ENCODE measurements at regions not wholly inside any gene's neighbourhood (a gene's known extent, or its start where the extent isn't known, plus 50 kb on each side); places are given as distances from the start of the nearest gene placed in this dataset.

DNA sequence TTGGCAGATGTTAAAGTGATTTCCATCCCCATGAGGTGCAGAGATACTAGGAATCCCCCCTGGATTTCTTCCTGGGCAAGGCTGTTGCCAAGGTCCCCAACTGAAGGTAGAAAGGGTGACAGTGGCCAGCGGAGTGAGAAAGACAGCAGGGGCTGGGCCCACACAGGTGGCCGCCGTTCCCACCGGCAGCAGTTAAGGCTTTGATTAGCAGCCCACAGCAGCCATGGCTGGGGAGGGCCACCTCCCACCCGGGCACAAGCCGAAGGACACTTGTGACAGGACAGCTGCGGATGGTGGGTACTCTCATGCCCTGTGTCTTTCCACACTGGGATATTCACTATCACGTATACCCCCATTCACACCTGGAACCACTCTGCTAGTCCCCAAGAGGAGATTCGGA is 63.9 kb upstream of the CDYL start:
- no peak overlapping the region for H3K4me3 ChIP-seq (ENCODE audit: low read depth, low read length)
- DNase-seq (ENCODE audit: low read depth), result no peak
- TF ChIP-seq, protein P1, sequence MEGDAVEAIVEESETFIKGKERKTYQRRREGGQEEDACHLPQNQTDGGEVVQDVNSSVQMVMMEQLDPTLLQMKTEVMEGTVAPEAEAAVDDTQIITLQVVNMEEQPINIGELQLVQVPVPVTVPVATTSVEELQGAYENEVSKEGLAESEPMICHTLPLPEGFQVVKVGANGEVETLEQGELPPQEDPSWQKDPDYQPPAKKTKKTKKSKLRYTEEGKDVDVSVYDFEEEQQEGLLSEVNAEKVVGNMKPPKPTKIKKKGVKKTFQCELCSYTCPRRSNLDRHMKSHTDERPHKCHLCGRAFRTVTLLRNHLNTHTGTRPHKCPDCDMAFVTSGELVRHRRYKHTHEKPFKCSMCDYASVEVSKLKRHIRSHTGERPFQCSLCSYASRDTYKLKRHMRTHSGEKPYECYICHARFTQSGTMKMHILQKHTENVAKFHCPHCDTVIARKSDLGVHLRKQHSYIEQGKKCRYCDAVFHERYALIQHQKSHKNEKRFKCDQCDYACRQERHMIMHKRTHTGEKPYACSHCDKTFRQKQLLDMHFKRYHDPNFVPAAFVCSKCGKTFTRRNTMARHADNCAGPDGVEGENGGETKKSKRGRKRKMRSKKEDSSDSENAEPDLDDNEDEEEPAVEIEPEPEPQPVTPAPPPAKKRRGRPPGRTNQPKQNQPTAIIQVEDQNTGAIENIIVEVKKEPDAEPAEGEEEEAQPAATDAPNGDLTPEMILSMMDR (IDR thresholded peaks at IDR 0.05; ENCODE audit: insufficient read depth, low read depth, low read length, missing control alignments), result no peak

DNA sequence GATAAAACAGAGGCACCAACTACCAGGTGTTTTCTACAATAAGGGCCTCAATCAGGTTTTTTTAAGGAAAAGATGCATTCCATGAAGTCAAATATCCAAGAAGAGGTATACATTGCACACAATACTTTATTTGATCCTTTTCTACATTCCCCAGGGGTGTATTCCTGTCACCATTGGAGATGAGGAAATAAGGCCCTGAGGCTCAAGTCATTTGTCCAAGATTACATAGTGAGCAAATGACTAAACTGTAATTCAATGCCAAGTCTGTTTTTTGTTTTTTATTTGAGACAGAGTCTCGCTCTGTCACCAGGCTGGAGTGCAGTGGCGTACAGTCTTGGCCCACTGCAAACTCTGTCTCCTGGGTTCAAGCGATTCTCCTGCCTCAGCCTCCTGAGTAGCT is 69.2 kb upstream of the CDYL start:
- no peak overlapping the region for H3K4me3 ChIP-seq (ENCODE audit: low read depth, low read length)
- TF ChIP-seq, protein P1 (IDR thresholded peaks at IDR 0.05; ENCODE audit: insufficient read depth, low read depth, low read length, missing control alignments), result no peak
- DNase-seq (ENCODE audit: low read depth), result no peak

DNA sequence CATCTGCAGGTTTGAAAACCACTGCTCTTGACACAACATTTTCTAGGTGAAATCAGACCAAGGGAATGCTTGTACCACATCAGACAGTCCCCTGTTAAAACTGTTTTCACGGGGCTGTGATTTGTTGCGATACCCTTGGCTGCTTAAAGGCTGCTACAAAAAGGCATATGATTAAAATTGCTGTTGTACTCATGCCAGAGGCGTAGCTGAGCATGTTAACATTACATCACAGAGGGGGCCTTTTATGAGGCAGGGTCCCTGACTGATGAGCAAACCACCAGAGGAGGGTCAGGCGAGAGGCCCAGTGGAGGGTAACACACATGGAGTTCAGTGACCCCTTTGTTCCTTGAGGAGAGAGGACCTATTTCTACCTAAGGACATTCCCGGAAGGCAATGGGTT is 70.4 kb upstream of the CDYL start:
- DNase-seq (ENCODE audit: low read depth), result no peak
- H3K4me3 ChIP-seq (ENCODE audit: low read depth, low read length), result no peak overlapping the region
- TF ChIP-seq, protein P1 (IDR thresholded peaks at IDR 0.05; ENCODE audit: insufficient read depth, low read depth, low read length, missing control alignments), result no peak

DNA sequence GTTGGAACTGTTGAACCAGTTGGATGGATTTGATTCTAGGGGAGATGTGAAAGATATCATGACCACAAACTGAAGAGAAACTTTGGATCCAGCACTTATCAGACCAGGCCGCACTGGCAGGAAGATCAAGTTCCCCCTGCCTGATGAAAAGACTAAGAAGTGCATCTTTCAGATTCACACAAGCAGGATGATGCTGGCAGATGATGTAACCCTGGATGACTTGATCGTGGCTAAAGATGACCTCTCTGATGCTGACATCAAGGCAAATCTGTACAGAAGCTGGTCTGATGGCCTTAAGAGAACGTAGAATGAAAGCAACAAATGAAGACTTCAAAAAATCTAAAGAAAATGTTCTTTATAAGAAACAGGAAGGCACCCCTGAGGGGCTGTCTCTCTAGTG is 72.8 kb upstream of the CDYL start:
- TF ChIP-seq, protein P1 (IDR thresholded peaks at IDR 0.05; ENCODE audit: insufficient read depth, low read depth, low read length, missing control alignments), result no peak
- no peak for DNase-seq (ENCODE audit: low read depth)
- H3K4me3 ChIP-seq (ENCODE audit: low read depth, low read length), result no peak overlapping the region

DNA sequence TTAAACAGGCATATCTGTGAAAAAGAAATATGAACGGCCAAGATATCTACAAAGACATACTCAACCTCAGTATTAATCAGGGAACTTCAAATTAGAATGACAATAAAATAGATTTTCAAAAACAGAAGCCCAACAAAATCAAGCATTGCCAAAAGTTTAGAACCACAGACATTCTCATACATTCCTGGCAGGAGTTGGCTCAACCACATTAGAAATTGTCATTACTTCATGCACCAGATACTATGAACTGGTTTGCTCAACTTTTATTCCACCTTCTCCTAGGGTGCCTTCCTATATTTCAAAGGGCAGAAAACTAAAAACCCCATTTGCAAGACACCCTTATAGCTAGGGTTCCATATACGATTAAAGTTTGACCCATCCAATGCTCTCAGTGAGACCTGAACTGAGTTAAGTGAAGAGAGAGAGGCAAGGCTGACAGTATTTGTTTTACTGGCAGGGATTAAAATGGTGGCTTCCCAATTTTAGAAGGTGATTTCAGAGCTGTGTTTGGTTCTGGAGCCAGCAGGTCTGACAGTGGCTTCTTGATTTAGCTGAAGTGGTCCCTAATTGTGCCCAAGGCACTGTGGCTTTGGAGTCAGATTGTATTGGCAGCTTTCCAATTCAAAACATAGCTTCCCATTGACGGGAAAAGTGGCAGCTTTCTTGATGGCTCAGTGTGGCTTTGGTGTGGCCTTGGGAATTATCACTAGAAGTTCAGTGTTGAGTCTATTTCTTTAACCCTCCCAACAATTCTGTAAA is 77.1 kb upstream of the CDYL start:
- DNase-seq (ENCODE audit: low read depth), result no peak
- H3K4me3 ChIP-seq (ENCODE audit: low read depth, low read length), result no peak overlapping the region
- TF ChIP-seq, protein P1 (IDR thresholded peaks at IDR 0.05; ENCODE audit: insufficient read depth, low read depth, low read length, missing control alignments), result no peak

DNA sequence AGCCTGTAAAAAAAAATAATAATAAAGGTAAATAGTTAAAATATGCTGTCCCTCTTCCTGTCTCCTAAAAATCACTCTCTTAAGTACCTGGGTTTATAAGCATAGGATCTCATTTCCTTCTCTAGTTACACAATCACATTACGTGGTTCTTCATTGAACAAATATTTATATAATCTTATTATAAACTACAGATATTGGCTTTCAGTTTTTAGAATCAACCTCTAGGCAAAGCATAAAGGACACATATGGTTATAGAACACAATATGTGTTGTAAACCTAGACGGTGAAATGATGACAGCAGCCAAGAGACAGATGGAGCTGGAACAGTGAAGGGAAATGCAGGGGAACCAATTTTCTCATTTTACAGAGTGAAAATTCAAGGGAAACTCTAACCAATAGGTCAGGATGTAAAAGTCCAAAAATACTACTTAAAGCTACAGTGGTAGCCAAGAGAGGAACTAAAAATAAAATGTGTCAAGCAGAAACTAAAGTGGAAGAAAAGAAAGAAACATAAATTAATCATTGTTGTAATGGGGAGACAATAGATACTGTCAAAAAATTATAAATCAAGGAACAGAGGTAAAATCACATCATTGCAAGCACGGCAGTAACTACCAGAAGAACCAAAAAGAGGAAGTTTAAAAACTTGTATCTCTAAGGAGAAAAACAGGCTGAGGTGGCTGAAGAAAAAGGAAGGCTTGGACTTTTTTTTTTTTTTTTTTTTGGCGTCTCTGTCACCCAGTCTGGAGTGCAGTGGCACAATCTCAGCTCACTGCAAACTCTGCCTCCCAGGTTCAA is 82.8 kb upstream of the CDYL start:
- no peak for DNase-seq (ENCODE audit: low read depth)
- TF ChIP-seq, protein P1 (IDR thresholded peaks at IDR 0.05; ENCODE audit: insufficient read depth, low read depth, low read length, missing control alignments), result no peak
- no peak overlapping the region for H3K4me3 ChIP-seq (ENCODE audit: low read depth, low read length)

All from GM12865 (cell line).